Fibroblast of lung (primary cell): ENCODE measurements at regions not wholly inside any gene's neighbourhood (a gene's known extent, or its start where the extent isn't known, plus 50 kb on each side); places are given as distances from the start of the nearest gene placed in this dataset.
A peak's percentile ranks its signal among the peaks of the same experiment; 100 is the strongest.

Experiments used
- DNase-seq, 2 donors: peaks; one replicate each; pipeline versions ENCODE4 v3.0.0 to v3.0.0-alpha.2; 2010; ENCODE audit warnings: low read depth in 2 of 2
- H2AFZ ChIP-seq: 2 replicates; pipeline ENCODE4 v1.5.1; 2012; ENCODE audit warnings: low read length, control low read depth, inconsistent platforms
- H3K27ac ChIP-seq: 2 replicates; pipeline ENCODE4 v1.5.1; 2011; ENCODE audit warnings: low read length, control low read depth; ENCODE audit not compliant: insufficient read depth
- H3K27me3 ChIP-seq: 2 replicates; pipeline ENCODE4 v1.5.1; 2011; ENCODE audit warnings: mild to moderate bottlenecking, low read length; ENCODE audit not compliant: control insufficient read depth, insufficient read depth
- H3K36me3 ChIP-seq: 2 replicates; pipeline ENCODE4 v1.5.1; 2011; ENCODE audit warnings: low read length; ENCODE audit not compliant: control insufficient read depth, insufficient read depth
- H3K4me1 ChIP-seq: 2 replicates; pipeline ENCODE4 v1.5.1; 2011; ENCODE audit warnings: low read length; ENCODE audit not compliant: control insufficient read depth, insufficient read depth; ENCODE audit errors: extremely low read depth
- H3K4me2 ChIP-seq: 2 replicates; pipeline ENCODE4 v1.5.1; 2011; ENCODE audit warnings: low read length, control low read depth; ENCODE audit not compliant: insufficient read depth; ENCODE audit errors: extremely low read depth
- H3K4me3 ChIP-seq, 4 experiments: fragments of 200-600 bp in 1 of 4; sonication (generic) in 1 of 4; replicated peaks in 1 of 4; 2 replicates each; pipeline ENCODE4 v1.5.1; 2011 to 2016; ENCODE audit warnings: low read length in 4 of 4, low read depth in 3 of 4, mild to moderate bottlenecking in 3 of 4, control low read depth in 2 of 4, inconsistent platforms in 1 of 4, mixed read lengths in 1 of 4; ENCODE audit not compliant: insufficient read depth in 1 of 4; ENCODE audit errors: control extremely low read depth in 1 of 4
- H3K79me2 ChIP-seq: 2 replicates; pipeline ENCODE4 v1.5.1; 2012; ENCODE audit warnings: mild to moderate bottlenecking, low read length, inconsistent platforms; ENCODE audit not compliant: control insufficient read depth, insufficient read depth
- H3K9ac ChIP-seq: 2 replicates; pipeline ENCODE4 v1.5.1; 2011; ENCODE audit warnings: mild to moderate bottlenecking, low read length, control low read depth; ENCODE audit not compliant: insufficient read depth
- H3K9me3 ChIP-seq: 2 replicates; pipeline ENCODE4 v1.5.1; 2012; ENCODE audit warnings: low read depth, low read length; ENCODE audit not compliant: control insufficient read depth, insufficient read depth
- H4K20me1 ChIP-seq: 2 replicates; pipeline ENCODE4 v1.5.1; 2011; ENCODE audit warnings: low read length; ENCODE audit not compliant: control insufficient read depth, insufficient read depth; ENCODE audit errors: extremely low read depth
- CTCF ChIP-seq, 2 donors: IDR thresholded peaks in 1 of 2; conservative IDR thresholded peaks in 1 of 2; 1 replicate in 1 of 2; 2 replicates in 1 of 2; pipeline ENCODE4 v1.5.1; 2011 to 2012; ENCODE audit warnings: low read length in 2 of 2, control low read depth in 1 of 2, inconsistent platforms in 1 of 2, low read depth in 1 of 2, mild to moderate bottlenecking in 1 of 2
- EZH2 ChIP-seq: IDR thresholded peaks from 2 replicates; pipeline ENCODE4 v1.5.1; 2012; ENCODE audit warnings: low read length, control low read depth, mild to moderate bottlenecking; ENCODE audit errors: missing control alignments

- Histone ChIP-seq H3K9me3 (no peaks in the 10 kb centered on the region), H3K4me2 (no peak overlapping the region), H3K36me3 (no peaks in the 10 kb centered on the region), H4K20me1 (no peaks in the 10 kb centered on the region), H3K9ac (no peak overlapping the region), H3K79me2 (no peaks in the 10 kb centered on the region), H2AFZ (no peak overlapping the region), H3K4me1 (no peaks in the 10 kb centered on the region), H3K27me3 (peaks cover 25% of the 10 kb centered on the region), H3K4me3 (no peak overlapping the region), H3K27ac (no peak overlapping the region)
- no peak for DNase-seq
- TF ChIP-seq CTCF (conservative IDR thresholded peaks at IDR 0.05 in 1 of 2, IDR thresholded peaks at IDR 0.05 in 1 of 2; ENCODE audit: low read depth in 1 of 2, low read length in 2 of 2) = no peak
- TF ChIP-seq EZH2 = no peak
These were observed 52.5 kb upstream of the LEP start for GRCh38 chr7:128188396-128189230.

- no peaks in the 10 kb centered on the region for H3K79me2 ChIP-seq
- H3K9ac ChIP-seq = no peak overlapping the region
- H3K4me1 ChIP-seq = no peaks in the 10 kb centered on the region
- no peak overlapping the region for H3K27ac ChIP-seq
- no peak overlapping the region for H3K4me2 ChIP-seq
- TF ChIP-seq CTCF (conservative IDR thresholded peaks at IDR 0.05 in 1 of 2, IDR thresholded peaks at IDR 0.05 in 1 of 2; ENCODE audit: low read depth in 1 of 2, low read length in 2 of 2) (no peak), EZH2 (no peak)
- no peak overlapping the region for H2AFZ ChIP-seq
- no peaks in the 10 kb centered on the region for H4K20me1 ChIP-seq
- H3K36me3 ChIP-seq = no peaks in the 10 kb centered on the region
- H3K9me3 ChIP-seq = no peaks in the 10 kb centered on the region
- peaks cover 25% of the 10 kb centered on the region for H3K27me3 ChIP-seq
- no peak overlapping the region for H3K4me3 ChIP-seq
- DNase-seq = no peak
These were observed 51.7 kb upstream of the LEP start for GRCh38 chr7:128189231-128189930.

GRCh38 chr7:128190051-128190647, 50.9 kb upstream of the LEP start:
- Histone ChIP-seq H2AFZ (no peak overlapping the region), H3K4me1 (no peaks in the 10 kb centered on the region), H4K20me1 (no peaks in the 10 kb centered on the region), H3K27me3 (peaks cover 25% of the 10 kb centered on the region), H3K36me3 (no peaks in the 10 kb centered on the region), H3K9me3 (no peaks in the 10 kb centered on the region), H3K4me3 (no peak overlapping the region), H3K79me2 (no peaks in the 10 kb centered on the region), H3K9ac (no peak overlapping the region), H3K4me2 (no peak overlapping the region), H3K27ac (no peak overlapping the region)
- no peak for DNase-seq
- TF ChIP-seq EZH2 (peak; percentile 46), CTCF (conservative IDR thresholded peaks at IDR 0.05 in 1 of 2, IDR thresholded peaks at IDR 0.05 in 1 of 2; ENCODE audit: low read depth in 1 of 2, low read length in 2 of 2) (no peak)
